ENCODE measurements at regions not wholly inside any gene's neighbourhood (a gene's known extent, or its start where the extent isn't known, plus 50 kb on each side); places are given as distances from the start of the nearest gene placed in this dataset.
"Not testable (repeated sequence)": the region's sequence is repeated elsewhere in the genome, so short reads cannot be mapped to it uniquely, and the experiment has no call there.

GRCh38 chr5:39578887-39579497, 154.2 kb upstream of the DAB2 start:
- peak in 1 of 2 experiments; percentile 22 for DNase-seq

- no peak for DNase-seq
Measured at GRCh38 chr5:39577529-39577928, 152.7 kb upstream of the DAB2 start.

- peak; percentile 49 to 54 for DNase-seq
Measured at GRCh38 chr5:39570403-39571027, 145.7 kb upstream of the DAB2 start.

- DNase-seq, result no peak
Measured at GRCh38 chr5:39569857-39570256, 145.1 kb upstream of the DAB2 start.

GRCh38 chr5:39566891-39567290, 142.1 kb upstream of the DAB2 start:
- DNase-seq, result no peak

GRCh38 chr5:39566029-39566428, 141.2 kb upstream of the DAB2 start:
- DNase-seq, result no peak

- DNase-seq, result no peak
Measured at GRCh38 chr5:39561421-39561820, 136.6 kb upstream of the DAB2 start.

GRCh38 chr5:39560726-39561125, 135.9 kb upstream of the DAB2 start:
- DNase-seq, result no peak

- DNase-seq, result no peak
Measured at GRCh38 chr5:39559923-39560322, 135.1 kb upstream of the DAB2 start.

GRCh38 chr5:39558541-39558940, 133.8 kb upstream of the DAB2 start:
- DNase-seq, result no peak

- no peak for DNase-seq
Measured at GRCh38 chr5:39555788-39556187, 131.0 kb upstream of the DAB2 start.

GRCh38 chr5:39547553-39548154, 122.9 kb upstream of the DAB2 start:
- DNase-seq, result peak; percentile 80

- DNase-seq, result no peak
Measured at GRCh38 chr5:39544941-39545340, 120.2 kb upstream of the DAB2 start.

GRCh38 chr5:39543335-39543734, 118.6 kb upstream of the DAB2 start:
- no peak for DNase-seq

- DNase-seq, result no peak
Measured at GRCh38 chr5:39542511-39543285, 117.9 kb upstream of the DAB2 start.

- no peak for DNase-seq
Measured at GRCh38 chr5:39541920-39542319, 117.1 kb upstream of the DAB2 start.

GRCh38 chr5:39539470-39539869, 114.7 kb upstream of the DAB2 start:
- no peak for DNase-seq

GRCh38 chr5:39534690-39535089, 109.9 kb upstream of the DAB2 start:
- no peak for DNase-seq

- DNase-seq, result no peak
Measured at GRCh38 chr5:39533749-39534148, 109.0 kb upstream of the DAB2 start.

GRCh38 chr5:39532511-39532910, 107.7 kb upstream of the DAB2 start:
- DNase-seq, result no peak

- no peak for DNase-seq
Measured at GRCh38 chr5:39531306-39531705, 106.5 kb upstream of the DAB2 start.

GRCh38 chr5:39526914-39527477, 102.2 kb upstream of the DAB2 start:
- peak in 1 of 2 experiments; percentile 24 for DNase-seq

GRCh38 chr5:39525781-39526180, 101.0 kb upstream of the DAB2 start:
- not testable (repeated sequence) for DNase-seq
